SH-SY5Y (cell line): ENCODE measurements at regions not wholly inside any gene's neighbourhood (a gene's known extent, or its start where the extent isn't known, plus 50 kb on each side); places are given as distances from the start of the nearest gene placed in this dataset.

Experiments
- GATA2 ChIP-seq: IDR thresholded peaks from 2 replicates; pipeline ENCODE4 v1.6.1; 2011; ENCODE audit warnings: mild to moderate bottlenecking, low read depth, low read length
- GATA3 ChIP-seq: IDR thresholded peaks from 2 replicates; pipeline ENCODE4 v1.6.1; 2011; ENCODE audit warnings: low read depth, mild to moderate bottlenecking, low read length, moderate library complexity

DNA sequence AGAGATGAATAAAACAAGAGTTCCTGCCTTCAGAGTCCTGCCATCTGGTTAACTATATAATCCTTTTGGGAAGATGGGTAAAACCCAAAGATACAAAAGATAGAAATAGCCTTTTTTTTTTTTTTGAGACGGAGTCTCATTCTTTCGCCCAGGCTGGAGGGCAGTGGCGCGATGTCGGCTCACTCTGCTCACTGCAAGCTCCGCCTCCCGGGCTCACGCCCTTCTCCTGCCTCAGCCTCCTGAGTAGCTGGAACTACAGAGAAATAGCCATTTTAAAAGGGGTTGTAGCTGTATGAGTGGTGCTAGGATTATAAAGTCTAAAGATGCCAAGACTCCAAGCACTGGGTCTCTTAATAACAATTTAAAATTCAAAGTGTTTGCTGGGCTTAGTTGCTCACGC lies 97.2 kb downstream of the KDR start:
- TF ChIP-seq GATA2: no peak
- no peak for TF ChIP-seq GATA3

DNA sequence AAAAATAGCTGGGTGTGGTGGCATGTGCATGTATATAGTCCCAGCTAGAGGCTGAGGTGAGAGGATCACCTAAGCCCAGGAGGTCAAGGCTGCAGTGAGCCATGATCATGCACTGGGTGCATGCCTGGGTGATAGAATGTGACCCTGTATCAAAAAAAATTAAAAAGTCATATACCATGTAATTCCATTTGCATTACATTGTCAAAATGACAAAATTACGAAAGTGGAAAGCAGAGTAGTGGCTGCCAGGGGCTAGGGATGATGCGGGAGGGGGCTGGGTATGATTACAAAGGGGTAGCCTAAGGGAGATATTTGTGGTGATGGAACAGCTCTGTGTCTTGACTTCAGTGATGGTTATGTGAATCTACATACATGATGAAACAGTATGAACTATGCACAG lies 97.8 kb downstream of the KDR start:
- TF ChIP-seq GATA3: no peak
- TF ChIP-seq GATA2: no peak

DNA sequence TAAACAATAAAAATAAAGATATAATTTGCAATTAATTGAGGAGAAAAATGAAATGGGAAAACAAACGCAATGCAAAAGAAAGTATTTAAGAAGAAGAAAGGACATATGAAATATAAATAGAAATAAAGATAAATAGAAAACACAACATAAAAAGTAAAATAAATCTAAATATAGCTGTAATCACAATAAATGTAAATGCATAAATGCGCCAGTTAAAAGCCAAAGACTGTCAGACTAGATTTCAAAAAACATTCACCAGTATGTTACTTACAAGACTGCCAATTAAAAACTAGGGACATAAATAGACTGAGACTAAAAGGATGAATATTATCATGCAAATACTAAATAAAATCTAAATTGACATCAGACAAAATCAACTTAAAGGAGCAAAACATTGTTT lies 102.4 kb downstream of the KDR start:
- no peak for TF ChIP-seq GATA3
- TF ChIP-seq GATA2: no peak

DNA sequence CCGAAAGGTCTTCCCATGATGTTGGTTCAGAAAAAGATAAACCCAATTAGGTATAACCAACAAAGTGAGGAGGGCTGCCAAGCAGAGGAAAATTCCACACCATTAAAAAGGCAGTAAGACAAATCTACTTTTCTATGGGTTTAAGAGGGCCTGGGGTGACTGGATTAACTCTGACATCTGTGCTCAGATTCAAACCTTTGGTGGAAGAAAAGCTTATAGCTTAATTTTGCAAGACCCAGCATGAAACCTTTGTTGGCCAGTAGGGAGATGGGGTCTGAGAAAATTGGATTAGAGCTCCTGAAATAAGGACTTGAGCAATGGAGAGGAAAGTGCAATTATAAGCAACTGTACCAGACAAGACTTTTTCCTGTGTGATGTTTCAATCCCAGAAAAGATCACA lies 104.2 kb downstream of the KDR start:
- TF ChIP-seq GATA3 (no peak), GATA2 (no peak)

DNA sequence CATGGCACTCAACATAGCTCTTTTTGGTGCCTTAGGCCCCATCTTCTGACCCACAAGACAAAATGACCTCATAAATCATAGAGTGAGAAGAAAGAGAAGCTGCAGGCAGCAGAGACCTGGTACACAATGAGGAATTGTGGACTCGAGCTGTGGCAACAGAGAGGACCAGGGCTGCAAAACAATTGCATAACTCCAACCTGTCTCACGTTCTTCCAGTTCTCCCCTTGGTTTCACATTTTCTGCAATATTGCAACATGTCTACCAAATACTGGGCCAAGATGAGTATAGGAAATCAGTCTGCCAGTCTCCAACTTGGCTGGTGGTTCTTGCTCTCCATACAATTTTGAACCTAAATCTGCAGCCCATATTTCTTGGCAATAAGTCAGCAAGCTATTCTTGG lies 105.3 kb downstream of the KDR start:
- TF ChIP-seq GATA3 (no peak), GATA2 (no peak)

DNA sequence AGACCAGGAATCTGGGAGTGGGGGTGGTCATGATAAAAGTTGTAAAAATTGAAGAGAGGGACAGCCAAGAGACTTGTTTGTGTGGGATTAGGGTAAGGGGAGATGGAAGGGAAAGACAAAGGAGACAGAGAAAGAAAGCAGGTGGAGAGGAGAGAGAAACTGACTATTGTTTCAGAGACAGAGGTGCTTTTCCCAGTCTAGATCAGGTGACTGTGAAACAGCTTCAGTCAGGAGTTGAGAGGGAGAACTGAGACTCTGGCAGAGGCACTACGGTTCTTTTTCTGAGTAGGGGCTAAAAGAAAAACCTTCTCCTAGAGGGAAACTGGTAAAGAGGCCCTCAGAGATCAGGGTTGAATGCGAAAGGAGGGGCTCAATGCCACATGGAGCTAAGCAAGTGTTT lies 106.4 kb downstream of the KDR start:
- TF ChIP-seq GATA3: no peak

DNA sequence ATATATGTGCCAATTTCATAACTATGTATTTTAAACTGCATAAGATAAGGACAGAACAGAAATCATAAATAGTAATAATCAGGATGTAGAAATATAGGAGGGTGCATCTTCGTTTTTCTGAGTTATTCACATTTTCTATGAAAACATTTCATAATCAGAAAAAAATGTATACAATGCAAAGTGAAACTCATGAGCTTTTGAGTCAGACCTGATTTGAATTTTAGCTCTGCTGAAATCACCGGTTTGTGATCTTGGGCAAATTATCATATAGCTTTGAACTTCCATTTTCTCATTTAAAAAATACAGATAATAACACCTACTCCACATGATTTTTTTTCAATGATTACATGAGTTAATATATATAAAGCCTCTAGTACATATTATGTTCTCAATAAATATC lies 106.9 kb downstream of the KDR start:
- TF ChIP-seq GATA3 (no peak), GATA2 (no peak)

DNA sequence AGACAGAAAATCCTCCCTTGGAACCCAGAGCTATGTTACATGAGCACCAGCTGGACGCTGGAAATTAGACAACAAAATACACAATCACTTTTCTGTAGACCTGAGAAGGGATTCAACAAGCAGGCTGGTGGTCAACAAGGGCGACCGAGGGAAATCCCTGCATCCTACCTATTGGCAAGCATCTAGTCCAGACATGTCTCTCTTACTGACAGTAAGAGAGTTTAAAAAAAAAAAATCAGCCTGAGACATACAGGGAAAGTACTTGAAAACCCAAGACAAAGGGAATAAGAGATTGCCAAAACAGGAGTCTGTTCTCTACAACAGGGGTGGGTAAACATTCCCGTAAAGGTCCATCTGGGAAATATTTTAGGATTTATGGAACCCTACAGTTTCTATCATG lies 108.0 kb downstream of the KDR start:
- TF ChIP-seq GATA2 (no peak), GATA3 (no peak)

DNA sequence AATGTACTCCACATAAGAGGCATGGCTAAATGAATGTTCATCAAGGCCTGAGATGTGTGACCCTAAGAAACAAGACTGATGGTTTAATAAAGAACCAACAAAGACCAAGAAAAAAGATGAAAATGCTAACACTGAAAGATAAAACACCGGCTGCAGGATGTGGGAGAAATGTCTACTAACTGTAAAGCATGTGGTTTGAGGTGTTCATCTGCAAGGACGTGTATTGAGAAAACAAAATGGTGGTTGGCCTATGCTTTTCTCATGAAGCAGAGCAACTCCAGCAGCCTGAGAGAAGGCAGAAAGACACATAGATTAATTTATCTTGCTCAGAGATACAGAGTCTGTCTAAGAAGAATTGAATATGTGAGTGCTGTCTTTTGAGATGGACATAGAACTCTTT lies 109.3 kb downstream of the KDR start:
- no peak for TF ChIP-seq GATA2
- no peak for TF ChIP-seq GATA3

DNA sequence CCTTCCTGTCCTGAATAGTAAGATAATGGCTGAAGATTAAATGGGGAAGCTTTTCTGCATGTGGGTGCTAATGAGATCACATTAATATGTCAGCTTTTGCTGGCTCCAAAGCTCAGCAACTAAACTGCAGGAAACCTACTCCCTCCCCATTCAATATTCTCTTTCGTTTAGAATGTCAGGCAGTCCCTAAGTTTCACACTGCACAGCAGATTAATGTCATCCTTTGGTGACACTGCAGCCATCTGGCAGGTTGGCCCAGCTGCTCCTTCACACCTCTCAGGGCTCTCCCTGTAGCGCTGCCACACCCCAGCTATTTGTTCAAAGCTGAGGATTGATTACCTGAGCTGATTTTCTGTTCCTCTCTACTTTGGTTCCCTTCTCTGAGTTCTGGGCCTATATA lies 110.5 kb downstream of the KDR start:
- no peak for TF ChIP-seq GATA2
- TF ChIP-seq GATA3: no peak

DNA sequence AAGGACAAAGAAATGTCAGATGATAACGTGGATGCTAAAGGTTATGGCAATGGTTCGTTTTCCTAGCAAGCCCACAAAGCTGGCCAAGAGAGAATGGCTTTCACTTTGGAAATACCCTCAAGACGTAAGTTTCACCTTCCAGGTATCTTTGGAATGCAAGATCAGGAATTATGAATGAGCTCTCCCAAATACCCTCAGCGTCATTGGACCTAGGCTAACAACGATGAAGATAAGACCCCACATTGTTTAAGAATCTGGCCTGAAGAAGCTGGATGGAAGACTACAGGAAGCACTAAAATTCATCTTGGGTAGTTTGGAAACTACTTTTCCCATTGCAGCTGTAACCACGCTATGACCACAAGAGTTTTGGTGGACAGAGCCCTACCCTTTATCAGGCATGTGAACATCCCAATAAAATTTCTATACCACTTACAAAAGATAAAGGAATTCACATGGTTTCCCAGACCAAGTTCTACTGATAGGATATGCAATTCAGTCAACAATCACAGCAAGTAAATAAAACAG lies 111.9 kb downstream of the KDR start:
- TF ChIP-seq GATA3 (no peak), GATA2 (no peak)

DNA sequence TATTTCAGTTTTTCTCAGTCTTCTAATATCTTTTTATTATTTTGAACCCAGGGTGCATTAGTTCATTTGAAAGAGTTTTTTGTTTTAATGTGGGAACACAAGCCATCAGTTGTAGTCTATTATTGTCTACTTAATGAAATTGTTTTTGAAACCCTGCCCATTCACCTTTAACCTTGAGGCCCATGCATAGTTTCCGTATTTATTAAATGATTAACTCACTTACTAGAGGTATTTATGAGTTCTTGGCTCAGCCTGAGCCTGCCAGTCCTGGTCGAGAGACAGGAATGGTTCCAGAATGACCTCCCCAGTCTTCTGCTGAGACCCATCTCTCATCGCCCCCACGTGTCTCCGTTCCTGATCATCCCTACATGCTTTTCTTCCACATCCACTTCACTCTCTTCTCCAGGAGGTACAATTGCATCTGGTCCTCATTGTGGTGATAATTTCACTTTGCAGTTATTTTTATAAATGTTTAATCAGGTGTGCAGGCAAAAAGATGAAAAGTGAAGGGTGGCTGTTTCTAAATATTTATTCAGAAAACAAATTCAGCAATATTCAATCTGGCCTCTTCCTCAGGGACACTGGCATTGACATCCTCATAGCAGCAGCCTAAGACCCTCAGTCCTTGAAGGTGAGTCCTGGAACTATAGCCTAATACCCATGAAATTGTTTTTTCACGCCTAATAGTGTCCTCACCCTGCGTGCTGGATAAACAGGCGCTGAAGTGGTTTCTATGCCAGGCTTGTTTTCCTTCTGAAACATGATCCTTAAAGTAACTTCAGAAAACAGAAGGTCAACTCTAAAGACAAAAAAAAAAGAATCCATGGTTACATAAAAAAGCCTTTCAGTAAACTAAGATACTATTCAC lies 112.8 kb downstream of the KDR start:
- no peak for TF ChIP-seq GATA2
- no peak for TF ChIP-seq GATA3

DNA sequence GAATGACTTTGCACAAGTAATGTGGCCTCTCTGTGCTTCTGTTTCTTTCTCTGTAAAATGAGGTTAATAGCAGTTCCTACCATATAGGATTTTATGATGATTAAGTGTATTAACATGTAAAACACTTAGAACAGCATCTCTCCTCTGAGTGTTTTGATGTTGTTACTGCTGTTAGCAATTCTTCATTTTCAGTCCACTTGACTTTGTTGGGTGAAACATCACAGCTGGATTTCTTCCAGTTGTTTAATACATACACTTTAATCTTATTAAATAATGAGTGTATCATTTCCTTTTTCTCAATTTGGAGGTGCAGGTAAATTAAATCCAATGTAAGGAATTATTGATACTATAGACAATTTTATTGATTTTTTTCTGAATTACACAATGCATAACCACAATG lies 113.6 kb downstream of the KDR start:
- TF ChIP-seq GATA3: no peak

DNA sequence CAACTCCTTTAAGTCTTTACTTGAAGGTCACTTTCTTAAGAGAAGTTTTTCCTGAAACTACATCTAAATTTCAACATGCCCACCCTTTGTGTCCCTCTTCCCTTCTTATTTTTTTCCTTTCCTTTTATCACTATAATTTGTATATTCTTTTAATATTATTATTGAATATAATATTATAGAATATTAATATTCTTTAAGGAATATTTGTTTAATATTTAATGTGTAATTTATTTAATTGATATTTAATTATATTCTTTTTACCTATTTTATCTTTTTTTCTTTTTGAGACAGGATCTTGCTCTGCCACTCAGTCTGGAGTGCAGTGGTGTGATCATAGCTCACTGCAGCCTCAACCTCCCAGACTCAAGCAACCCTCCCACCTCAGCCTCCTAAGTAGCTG lies 114.8 kb downstream of the KDR start:
- TF ChIP-seq GATA2 (no peak), GATA3 (no peak)

DNA sequence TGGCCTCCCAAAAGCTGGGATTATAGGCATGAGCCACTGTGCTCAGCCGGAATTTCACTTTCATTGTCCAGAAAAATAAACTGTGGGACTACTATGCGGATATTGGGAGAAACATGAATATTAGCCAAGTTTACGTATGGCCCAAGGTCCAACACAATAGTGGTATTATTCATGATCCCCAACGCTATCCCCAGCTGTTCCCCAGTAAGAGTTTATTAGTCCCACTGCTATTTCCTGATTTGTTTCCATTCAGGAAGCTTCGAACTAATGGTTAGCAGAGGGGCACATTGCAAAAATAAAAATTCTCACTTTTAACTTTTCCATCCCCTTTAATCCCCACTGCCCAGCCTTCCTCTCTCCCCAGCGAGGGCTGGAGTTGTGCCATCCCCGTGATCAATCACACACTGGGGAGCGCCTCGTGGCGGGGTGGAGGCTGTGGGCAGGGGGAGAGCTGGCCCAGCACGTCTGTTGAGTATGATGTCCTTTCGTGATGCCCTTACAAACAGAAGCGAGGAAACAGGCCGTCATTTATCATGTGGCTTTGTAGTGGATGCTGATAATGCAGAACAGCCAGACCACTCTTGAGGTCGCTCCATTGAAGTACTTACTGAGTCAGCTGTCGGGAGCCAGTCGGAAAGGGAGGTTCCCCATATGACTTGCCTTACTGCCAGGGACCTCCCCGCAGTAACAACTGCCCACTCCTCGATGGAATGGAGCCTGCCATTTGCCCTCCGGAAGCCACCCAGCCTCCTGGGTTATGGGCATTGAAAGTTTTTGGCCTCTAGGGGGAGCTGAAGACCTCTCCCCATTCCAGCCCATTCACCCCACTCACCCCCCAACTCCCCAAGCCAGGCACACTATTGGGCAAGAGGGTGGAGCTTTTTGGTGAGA lies 117.0 kb downstream of the KDR start:
- TF ChIP-seq GATA3 (no peak), GATA2 (no peak)
